ENCODE measurements at regions not wholly inside any gene's neighbourhood (a gene's known extent, or its start where the extent isn't known, plus 50 kb on each side); places are given as distances from the start of the nearest gene placed in this dataset.

GRCh38 chr1:201693890-201694607 is 134.9 kb upstream of the IPO9 start:
- TF ChIP-seq, protein P1, sequence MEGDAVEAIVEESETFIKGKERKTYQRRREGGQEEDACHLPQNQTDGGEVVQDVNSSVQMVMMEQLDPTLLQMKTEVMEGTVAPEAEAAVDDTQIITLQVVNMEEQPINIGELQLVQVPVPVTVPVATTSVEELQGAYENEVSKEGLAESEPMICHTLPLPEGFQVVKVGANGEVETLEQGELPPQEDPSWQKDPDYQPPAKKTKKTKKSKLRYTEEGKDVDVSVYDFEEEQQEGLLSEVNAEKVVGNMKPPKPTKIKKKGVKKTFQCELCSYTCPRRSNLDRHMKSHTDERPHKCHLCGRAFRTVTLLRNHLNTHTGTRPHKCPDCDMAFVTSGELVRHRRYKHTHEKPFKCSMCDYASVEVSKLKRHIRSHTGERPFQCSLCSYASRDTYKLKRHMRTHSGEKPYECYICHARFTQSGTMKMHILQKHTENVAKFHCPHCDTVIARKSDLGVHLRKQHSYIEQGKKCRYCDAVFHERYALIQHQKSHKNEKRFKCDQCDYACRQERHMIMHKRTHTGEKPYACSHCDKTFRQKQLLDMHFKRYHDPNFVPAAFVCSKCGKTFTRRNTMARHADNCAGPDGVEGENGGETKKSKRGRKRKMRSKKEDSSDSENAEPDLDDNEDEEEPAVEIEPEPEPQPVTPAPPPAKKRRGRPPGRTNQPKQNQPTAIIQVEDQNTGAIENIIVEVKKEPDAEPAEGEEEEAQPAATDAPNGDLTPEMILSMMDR (conservative IDR thresholded peaks at IDR 0.05; ENCODE audit: low read depth in 2 of 2), result no peak
- TF ChIP-seq STAT1 (IDR thresholded peaks at IDR 0.05; ENCODE audit: unreplicated experiment) (no peak), POLR2AphosphoS5 (IDR thresholded peaks at IDR 0.05; ENCODE audit: low read depth) (no peak), REST (IDR thresholded peaks at IDR 0.05; ENCODE audit: unreplicated experiment) (no peak), EZH2 (IDR thresholded peaks at IDR 0.05; ENCODE audit: low read depth, unreplicated experiment) (no peak), EZH2phosphoT487 (IDR thresholded peaks at IDR 0.05; ENCODE audit: unreplicated experiment) (no peak), CREB1 (CRISPR knock-in tag; IDR thresholded peaks at IDR 0.05; ENCODE audit: low read depth) (no peak), JUNB (IDR thresholded peaks at IDR 0.05; ENCODE audit: unreplicated experiment) (no peak), ZNF114 (CRISPR knock-in tag; IDR thresholded peaks at IDR 0.05) (no peak), ZNF331 (CRISPR knock-in tag; IDR thresholded peaks at IDR 0.05; ENCODE audit: low read depth) (no peak), NANOG (IDR thresholded peaks at IDR 0.05; ENCODE audit: borderline replicate concordance) (no peak)
- TF ChIP-seq, protein P2, sequence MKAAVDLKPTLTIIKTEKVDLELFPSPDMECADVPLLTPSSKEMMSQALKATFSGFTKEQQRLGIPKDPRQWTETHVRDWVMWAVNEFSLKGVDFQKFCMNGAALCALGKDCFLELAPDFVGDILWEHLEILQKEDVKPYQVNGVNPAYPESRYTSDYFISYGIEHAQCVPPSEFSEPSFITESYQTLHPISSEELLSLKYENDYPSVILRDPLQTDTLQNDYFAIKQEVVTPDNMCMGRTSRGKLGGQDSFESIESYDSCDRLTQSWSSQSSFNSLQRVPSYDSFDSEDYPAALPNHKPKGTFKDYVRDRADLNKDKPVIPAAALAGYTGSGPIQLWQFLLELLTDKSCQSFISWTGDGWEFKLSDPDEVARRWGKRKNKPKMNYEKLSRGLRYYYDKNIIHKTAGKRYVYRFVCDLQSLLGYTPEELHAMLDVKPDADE (IDR thresholded peaks at IDR 0.05), result no peak
